ENCODE measurements at regions not wholly inside any gene's neighbourhood (a gene's known extent, or its start where the extent isn't known, plus 50 kb on each side); places are given as distances from the start of the nearest gene placed in this dataset.

DNA sequence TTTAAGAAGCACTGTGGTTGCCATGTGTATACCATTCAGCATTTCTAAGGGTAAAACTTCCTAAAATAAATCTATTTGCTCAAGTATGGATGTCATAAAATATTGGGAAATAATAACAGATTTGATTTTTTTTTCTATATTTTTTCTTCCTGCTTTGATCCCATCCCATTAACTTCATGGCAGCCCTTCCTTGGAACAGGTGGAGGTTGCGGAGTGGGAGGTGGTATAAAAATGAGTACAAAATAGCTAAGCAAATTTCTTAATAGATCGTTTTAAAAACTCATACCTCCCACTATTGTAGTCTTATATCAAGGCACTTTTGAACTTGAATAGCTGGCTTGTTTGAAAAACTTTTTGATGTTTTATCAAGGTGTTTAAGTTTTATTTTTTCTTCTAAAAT is 152.1 kb upstream of the KYNU start:
- Histone ChIP-seq H3K4me3 (no peak overlapping the region), H3K27ac (no peak overlapping the region), H3K9me3 (peaks cover 0 to 16% (median 7%) of the 10 kb centered on the region in 8 donors), H3K36me3 (no peaks in the 10 kb centered on the region), H3K27me3 (replicated peaks in 1 of 7) (no peaks in the 10 kb centered on the region), H3K4me1 (no peaks in the 10 kb centered on the region)
- intact Hi-C loops (cut with DNase I; ENCODE audit: low total_unique reads) = no loop called here
- no peak for DNase-seq
- 88 to 97% (median 91%) methylated on average over 2 of the region's 2 CpGs for WGBS, 5 donors
- TF ChIP-seq POLR2A (IDR thresholded peaks at IDR 0.05) = no peak
- TF ChIP-seq, protein P1, sequence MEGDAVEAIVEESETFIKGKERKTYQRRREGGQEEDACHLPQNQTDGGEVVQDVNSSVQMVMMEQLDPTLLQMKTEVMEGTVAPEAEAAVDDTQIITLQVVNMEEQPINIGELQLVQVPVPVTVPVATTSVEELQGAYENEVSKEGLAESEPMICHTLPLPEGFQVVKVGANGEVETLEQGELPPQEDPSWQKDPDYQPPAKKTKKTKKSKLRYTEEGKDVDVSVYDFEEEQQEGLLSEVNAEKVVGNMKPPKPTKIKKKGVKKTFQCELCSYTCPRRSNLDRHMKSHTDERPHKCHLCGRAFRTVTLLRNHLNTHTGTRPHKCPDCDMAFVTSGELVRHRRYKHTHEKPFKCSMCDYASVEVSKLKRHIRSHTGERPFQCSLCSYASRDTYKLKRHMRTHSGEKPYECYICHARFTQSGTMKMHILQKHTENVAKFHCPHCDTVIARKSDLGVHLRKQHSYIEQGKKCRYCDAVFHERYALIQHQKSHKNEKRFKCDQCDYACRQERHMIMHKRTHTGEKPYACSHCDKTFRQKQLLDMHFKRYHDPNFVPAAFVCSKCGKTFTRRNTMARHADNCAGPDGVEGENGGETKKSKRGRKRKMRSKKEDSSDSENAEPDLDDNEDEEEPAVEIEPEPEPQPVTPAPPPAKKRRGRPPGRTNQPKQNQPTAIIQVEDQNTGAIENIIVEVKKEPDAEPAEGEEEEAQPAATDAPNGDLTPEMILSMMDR (IDR thresholded peaks at IDR 0.05 in 8 of 11, conservative IDR thresholded peaks at IDR 0.05 in 3 of 11) = no peak
- no peak for TF ChIP-seq POLR2AphosphoS5 (IDR thresholded peaks at IDR 0.05)

DNA sequence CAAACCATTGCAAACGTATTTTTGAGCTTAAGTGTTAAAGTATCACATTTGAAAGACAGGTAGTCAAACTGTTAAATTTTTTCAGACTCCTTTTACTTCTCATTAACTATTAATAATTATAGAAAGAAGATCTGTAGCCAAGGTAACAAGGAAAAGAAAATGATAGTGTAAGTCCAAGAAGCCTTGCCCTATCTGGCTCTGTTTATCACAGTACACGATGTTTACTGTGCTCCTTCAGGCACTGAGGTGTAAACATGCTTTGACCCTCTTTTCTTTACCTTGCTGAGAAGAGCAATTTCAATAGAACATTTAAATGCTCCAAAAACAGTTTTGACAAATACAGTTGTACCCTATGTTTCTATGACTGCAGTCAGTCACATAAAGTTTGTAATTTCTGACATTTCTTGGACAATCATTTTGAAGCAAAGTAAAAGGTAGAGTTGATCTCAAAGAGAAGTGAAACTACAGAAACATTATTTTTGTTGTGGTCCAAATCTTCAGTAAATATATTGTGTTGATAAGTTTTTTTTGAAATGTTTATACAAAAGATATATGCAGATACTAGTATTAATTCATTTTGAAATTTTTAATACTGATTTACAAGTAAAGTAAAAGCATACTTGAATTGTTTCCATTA is 152.6 kb upstream of the KYNU start:
- Histone ChIP-seq H3K4me3 (no peak overlapping the region), H3K4me1 (no peaks in the 10 kb centered on the region), H3K27me3 (replicated peaks in 1 of 7) (no peaks in the 10 kb centered on the region), H3K27ac (no peak overlapping the region), H3K36me3 (no peaks in the 10 kb centered on the region), H3K9me3 (peaks cover 0 to 16% (median 7%) of the 10 kb centered on the region in 8 donors)
- no peak for DNase-seq
- intact Hi-C loops (cut with DNase I; ENCODE audit: low total_unique reads) = no loop called here
- WGBS, 5 donors = 65 to 78% (median 71%) methylated on average over 2 of the region's 2 CpGs
- TF ChIP-seq, protein P1 (IDR thresholded peaks at IDR 0.05 in 8 of 11, conservative IDR thresholded peaks at IDR 0.05 in 3 of 11) = no peak
- TF ChIP-seq POLR2AphosphoS5 (IDR thresholded peaks at IDR 0.05) (no peak), POLR2A (IDR thresholded peaks at IDR 0.05) (no peak)

GRCh38 chr2:142724186-142724585 is 153.3 kb upstream of the KYNU start:
- no peak overlapping the region for H3K4me3 ChIP-seq
- no peak overlapping the region for H3K27ac ChIP-seq
- no peaks in the 10 kb centered on the region for H3K27me3 ChIP-seq (replicated peaks in 1 of 7)
- peaks cover 0 to 16% (median 6%) of the 10 kb centered on the region in 8 donors for H3K9me3 ChIP-seq
- H3K4me1 ChIP-seq = no peaks in the 10 kb centered on the region
- intact Hi-C loops (cut with DNase I; ENCODE audit: low total_unique reads) = no loop called here
- no peaks in the 10 kb centered on the region for H3K36me3 ChIP-seq
- no peak for TF ChIP-seq POLR2AphosphoS5 (IDR thresholded peaks at IDR 0.05)
- TF ChIP-seq POLR2A (IDR thresholded peaks at IDR 0.05) = no peak
- no peak for DNase-seq

DNA sequence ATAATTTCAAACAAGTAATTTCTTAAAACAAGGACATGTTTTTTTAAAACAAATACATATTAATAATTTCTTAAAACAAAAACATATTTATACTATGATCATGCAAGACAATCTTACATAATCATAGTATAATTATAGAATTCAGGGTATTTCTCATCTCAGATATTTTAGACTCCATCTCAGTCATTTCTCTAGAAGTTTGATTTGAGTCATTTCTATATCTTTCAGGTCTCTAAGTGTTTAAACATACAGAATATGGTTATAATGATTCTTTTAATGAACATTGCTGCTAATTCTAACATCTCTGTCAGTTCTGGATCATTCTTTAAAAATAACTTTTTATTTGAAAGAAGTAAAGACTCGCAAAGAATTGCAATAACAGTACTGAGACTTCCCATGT is 154.2 kb upstream of the KYNU start:
- intact Hi-C loops (cut with DNase I; ENCODE audit: low total_unique reads) = no loop called here
- WGBS, 5 donors = 71 to 89% (median 74%) methylated on average over 1 of the region's 1 CpG

More for the DNA sequence above, 154.2 kb upstream of the KYNU start:
- H3K4me3 ChIP-seq = no peak overlapping the region
- H3K9me3 ChIP-seq = peaks cover 0 to 9% (median 3%) of the 10 kb centered on the region in 8 donors
- H3K27ac ChIP-seq = no peak overlapping the region
- no peaks in the 10 kb centered on the region for H3K36me3 ChIP-seq
- no peak for DNase-seq
- H3K27me3 ChIP-seq (replicated peaks in 1 of 7) = no peaks in the 10 kb centered on the region
- TF ChIP-seq POLR2A (IDR thresholded peaks at IDR 0.05) (no peak), POLR2AphosphoS5 (IDR thresholded peaks at IDR 0.05) (no peak)
- TF ChIP-seq, protein P1 (IDR thresholded peaks at IDR 0.05 in 8 of 11, conservative IDR thresholded peaks at IDR 0.05 in 3 of 11) = no peak
- no peaks in the 10 kb centered on the region for H3K4me1 ChIP-seq
